ENCODE measurements at regions not wholly inside any gene's neighbourhood (a gene's known extent, or its start where the extent isn't known, plus 50 kb on each side); places are given as distances from the start of the nearest gene placed in this dataset.

DNA sequence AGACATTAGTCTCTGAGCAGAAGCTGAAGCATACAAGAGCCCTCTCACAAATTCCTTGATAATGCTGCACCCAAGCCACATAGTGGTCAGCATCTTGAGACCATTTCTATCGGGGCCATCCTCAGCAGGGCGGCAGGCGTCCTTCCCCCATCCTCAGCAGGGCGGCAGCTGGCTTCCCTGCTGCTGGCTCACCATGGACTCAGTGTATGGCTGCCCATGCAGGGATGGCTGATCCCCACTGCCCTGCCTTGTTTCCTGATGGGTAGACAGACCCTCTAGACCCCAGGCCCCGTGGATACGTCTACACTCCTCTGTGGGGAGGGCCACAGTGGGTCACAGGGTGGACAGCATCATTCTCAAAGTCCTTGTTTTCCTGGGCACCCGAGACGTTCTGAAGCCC is 406.8 kb downstream of the TCERG1L start:
- BruUV-seq (replicated peaks) = no TSS peak
- Mint-ChIP-seq H3K9me3 (ENCODE audit: low read depth, unreplicated experiment) (peaks cover under 1% of the 10 kb centered on the region), H3K4me1 (ENCODE audit: low read depth, unreplicated experiment) (no peaks in the 10 kb centered on the region), H3K27ac (ENCODE audit: unreplicated experiment) (no peak overlapping the region), H3K4me3 (ENCODE audit: low read depth, unreplicated experiment) (no peak overlapping the region), H3K27me3 (ENCODE audit: unreplicated experiment) (no peaks in the 10 kb centered on the region), H3K36me3 (ENCODE audit: insufficient read depth, unreplicated experiment) (no peaks in the 10 kb centered on the region)
- CTCF ChIA-PET = no interaction called here
- intact Hi-C loops (cut with micrococcal nuclease; ENCODE audit: unreplicated experiment) = no loop called here
- DNase-seq = no peak
- TF ChIP-seq, protein P1, sequence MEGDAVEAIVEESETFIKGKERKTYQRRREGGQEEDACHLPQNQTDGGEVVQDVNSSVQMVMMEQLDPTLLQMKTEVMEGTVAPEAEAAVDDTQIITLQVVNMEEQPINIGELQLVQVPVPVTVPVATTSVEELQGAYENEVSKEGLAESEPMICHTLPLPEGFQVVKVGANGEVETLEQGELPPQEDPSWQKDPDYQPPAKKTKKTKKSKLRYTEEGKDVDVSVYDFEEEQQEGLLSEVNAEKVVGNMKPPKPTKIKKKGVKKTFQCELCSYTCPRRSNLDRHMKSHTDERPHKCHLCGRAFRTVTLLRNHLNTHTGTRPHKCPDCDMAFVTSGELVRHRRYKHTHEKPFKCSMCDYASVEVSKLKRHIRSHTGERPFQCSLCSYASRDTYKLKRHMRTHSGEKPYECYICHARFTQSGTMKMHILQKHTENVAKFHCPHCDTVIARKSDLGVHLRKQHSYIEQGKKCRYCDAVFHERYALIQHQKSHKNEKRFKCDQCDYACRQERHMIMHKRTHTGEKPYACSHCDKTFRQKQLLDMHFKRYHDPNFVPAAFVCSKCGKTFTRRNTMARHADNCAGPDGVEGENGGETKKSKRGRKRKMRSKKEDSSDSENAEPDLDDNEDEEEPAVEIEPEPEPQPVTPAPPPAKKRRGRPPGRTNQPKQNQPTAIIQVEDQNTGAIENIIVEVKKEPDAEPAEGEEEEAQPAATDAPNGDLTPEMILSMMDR (IDR thresholded peaks at IDR 0.05; ENCODE audit: unreplicated experiment) = no peak

DNA sequence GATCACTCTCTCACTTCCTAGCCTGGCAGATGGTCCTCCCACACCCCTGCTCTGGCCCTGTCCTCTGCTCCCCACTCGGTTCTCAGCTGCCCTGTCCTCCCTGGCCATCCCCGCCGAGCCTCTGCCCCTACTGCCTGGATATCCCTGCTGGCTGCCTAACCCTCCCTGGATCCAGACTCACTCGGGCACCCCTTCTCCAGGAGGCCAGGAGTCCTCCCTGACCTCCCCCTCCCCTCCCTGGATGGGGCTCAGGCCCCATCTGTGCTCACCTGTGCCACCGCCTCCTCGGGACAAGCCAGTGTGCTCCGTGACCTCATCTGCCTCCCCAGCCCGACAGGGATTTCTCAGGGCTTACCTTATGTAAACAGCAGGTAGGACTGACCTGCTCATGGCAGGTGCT is 406.1 kb downstream of the TCERG1L start:
- CTCF ChIA-PET = no interaction called here
- BruUV-seq (replicated peaks) = no TSS peak
- TF ChIP-seq, protein P1 (IDR thresholded peaks at IDR 0.05; ENCODE audit: unreplicated experiment) = no peak
- no peak overlapping the region for H3K27ac Mint-ChIP-seq (ENCODE audit: unreplicated experiment)
- H3K9me3 Mint-ChIP-seq (ENCODE audit: low read depth, unreplicated experiment) = peaks cover 3% of the 10 kb centered on the region
- H3K27me3 Mint-ChIP-seq (ENCODE audit: unreplicated experiment) = no peaks in the 10 kb centered on the region
- H3K4me3 Mint-ChIP-seq (ENCODE audit: low read depth, unreplicated experiment) = no peak overlapping the region
- H3K4me1 Mint-ChIP-seq (ENCODE audit: low read depth, unreplicated experiment) = no peaks in the 10 kb centered on the region
- intact Hi-C loops (cut with micrococcal nuclease; ENCODE audit: unreplicated experiment) = no loop called here
- no peaks in the 10 kb centered on the region for H3K36me3 Mint-ChIP-seq (ENCODE audit: insufficient read depth, unreplicated experiment)
- DNase-seq = no peak

DNA sequence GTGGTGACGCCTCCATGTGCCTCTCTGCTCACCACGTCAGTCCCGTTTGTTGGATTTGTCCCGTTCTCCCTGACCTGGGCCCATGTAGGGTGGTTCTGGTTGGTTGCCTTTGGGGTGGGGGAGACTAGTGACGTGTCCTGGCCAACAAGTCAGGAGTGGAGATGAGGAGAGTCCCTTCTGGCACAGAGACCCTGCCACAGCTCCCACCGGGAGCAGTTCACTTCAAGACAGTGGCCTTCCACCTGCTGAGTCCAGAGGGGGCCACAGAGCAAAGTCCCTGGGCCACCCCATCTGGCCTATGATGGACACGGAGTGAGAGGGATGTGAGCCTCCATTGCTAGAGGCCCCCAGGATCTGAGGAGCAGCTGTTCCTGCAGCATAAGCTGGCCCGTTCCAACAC is 405.6 kb downstream of the TCERG1L start:
- Mint-ChIP-seq H3K27ac (ENCODE audit: unreplicated experiment) (no peak overlapping the region), H3K4me3 (ENCODE audit: low read depth, unreplicated experiment) (no peak overlapping the region), H3K27me3 (ENCODE audit: unreplicated experiment) (no peaks in the 10 kb centered on the region), H3K4me1 (ENCODE audit: low read depth, unreplicated experiment) (no peaks in the 10 kb centered on the region), H3K9me3 (ENCODE audit: low read depth, unreplicated experiment) (peaks cover 3% of the 10 kb centered on the region), H3K36me3 (ENCODE audit: insufficient read depth, unreplicated experiment) (no peaks in the 10 kb centered on the region)
- CTCF ChIA-PET = no interaction called here
- intact Hi-C loops (cut with micrococcal nuclease; ENCODE audit: unreplicated experiment) = no loop called here
- TF ChIP-seq, protein P1 (IDR thresholded peaks at IDR 0.05; ENCODE audit: unreplicated experiment) = no peak
- no peak for DNase-seq
- BruUV-seq (replicated peaks) = no TSS peak

DNA sequence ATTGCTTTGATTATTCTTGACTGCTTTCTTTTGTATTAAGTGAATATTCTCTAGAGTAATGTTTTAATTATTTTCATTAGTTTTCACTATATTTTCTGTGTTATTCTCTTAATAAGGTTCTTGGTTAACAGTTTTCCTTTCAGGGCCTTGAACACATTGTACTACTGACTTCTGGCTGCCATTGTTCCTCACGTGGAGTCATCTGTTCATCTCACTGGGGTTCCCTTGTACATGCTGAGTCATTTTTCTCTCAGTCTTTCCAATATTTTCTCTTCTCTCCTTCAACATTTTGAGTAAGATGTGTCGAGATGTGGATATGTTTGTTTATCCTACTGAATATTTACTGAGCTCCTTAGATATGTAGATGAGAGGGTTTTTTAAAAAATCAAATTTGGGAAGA is 400.7 kb downstream of the TCERG1L start:
- BruUV-seq (replicated peaks) = no TSS peak

More for the DNA sequence above, 400.7 kb downstream of the TCERG1L start:
- intact Hi-C loops (cut with micrococcal nuclease; ENCODE audit: unreplicated experiment) = no loop called here
- Mint-ChIP-seq H3K4me3 (ENCODE audit: low read depth, unreplicated experiment) (no peak overlapping the region), H3K36me3 (ENCODE audit: insufficient read depth, unreplicated experiment) (no peaks in the 10 kb centered on the region), H3K27me3 (ENCODE audit: unreplicated experiment) (no peaks in the 10 kb centered on the region), H3K9me3 (ENCODE audit: low read depth, unreplicated experiment) (peaks cover 5% of the 10 kb centered on the region), H3K27ac (ENCODE audit: unreplicated experiment) (no peak overlapping the region), H3K4me1 (ENCODE audit: low read depth, unreplicated experiment) (no peaks in the 10 kb centered on the region)
- CTCF ChIA-PET = no interaction called here
- DNase-seq = no peak
- TF ChIP-seq, protein P1 (IDR thresholded peaks at IDR 0.05; ENCODE audit: unreplicated experiment) = no peak
